ENCODE measurements at regions not wholly inside any gene's neighbourhood (a gene's known extent, or its start where the extent isn't known, plus 50 kb on each side); places are given as distances from the start of the nearest gene placed in this dataset.

DNA sequence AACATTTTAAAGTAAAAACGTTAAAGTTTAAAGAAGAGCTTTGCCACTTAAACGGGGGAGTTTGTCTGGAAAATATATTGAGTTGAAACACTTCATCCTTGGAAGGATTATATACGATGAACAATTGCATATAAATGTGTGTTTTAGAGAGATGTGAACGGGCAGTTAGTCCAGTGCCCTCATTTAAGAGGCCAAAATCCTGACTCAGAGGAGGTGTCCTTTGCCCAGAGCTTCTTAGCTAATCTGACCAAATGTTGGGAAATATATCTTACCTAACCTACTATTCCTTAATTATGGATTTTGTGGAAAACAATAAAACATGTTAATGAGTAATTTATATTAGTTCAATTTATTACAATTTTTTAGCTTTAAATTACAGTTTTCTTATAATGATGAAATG, 327.2 kb upstream of the DIPK2B start:
- TF ChIP-seq POLR2A (IDR thresholded peaks at IDR 0.05; ENCODE audit: low read depth, low read length) (no peak), RAD21 (IDR thresholded peaks at IDR 0.05; ENCODE audit: low read length) (no peak), RCOR1 (IDR thresholded peaks at IDR 0.05; ENCODE audit: insufficient replicate concordance, low read length) (no peak), MXI1 (IDR thresholded peaks at IDR 0.05; ENCODE audit: borderline replicate concordance, low read depth, low read length) (no peak), BHLHE40 (IDR thresholded peaks at IDR 0.05; ENCODE audit: low read depth, low read length) (no peak)
- TF ChIP-seq, protein P1, sequence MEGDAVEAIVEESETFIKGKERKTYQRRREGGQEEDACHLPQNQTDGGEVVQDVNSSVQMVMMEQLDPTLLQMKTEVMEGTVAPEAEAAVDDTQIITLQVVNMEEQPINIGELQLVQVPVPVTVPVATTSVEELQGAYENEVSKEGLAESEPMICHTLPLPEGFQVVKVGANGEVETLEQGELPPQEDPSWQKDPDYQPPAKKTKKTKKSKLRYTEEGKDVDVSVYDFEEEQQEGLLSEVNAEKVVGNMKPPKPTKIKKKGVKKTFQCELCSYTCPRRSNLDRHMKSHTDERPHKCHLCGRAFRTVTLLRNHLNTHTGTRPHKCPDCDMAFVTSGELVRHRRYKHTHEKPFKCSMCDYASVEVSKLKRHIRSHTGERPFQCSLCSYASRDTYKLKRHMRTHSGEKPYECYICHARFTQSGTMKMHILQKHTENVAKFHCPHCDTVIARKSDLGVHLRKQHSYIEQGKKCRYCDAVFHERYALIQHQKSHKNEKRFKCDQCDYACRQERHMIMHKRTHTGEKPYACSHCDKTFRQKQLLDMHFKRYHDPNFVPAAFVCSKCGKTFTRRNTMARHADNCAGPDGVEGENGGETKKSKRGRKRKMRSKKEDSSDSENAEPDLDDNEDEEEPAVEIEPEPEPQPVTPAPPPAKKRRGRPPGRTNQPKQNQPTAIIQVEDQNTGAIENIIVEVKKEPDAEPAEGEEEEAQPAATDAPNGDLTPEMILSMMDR (conservative IDR thresholded peaks at IDR 0.05; ENCODE audit: low read depth, low read length): no peak
- TF ChIP-seq, protein P2, sequence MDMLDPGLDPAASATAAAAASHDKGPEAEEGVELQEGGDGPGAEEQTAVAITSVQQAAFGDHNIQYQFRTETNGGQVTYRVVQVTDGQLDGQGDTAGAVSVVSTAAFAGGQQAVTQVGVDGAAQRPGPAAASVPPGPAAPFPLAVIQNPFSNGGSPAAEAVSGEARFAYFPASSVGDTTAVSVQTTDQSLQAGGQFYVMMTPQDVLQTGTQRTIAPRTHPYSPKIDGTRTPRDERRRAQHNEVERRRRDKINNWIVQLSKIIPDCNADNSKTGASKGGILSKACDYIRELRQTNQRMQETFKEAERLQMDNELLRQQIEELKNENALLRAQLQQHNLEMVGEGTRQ (IDR thresholded peaks at IDR 0.05; ENCODE audit: low read depth, low read length): no peak

Measured in IMR-90 (cell line).